C4-2B (cell line): ENCODE measurements at regions not wholly inside any gene's neighbourhood (a gene's known extent, or its start where the extent isn't known, plus 50 kb on each side); places are given as distances from the start of the nearest gene placed in this dataset.
"Not testable (repeated sequence)": the region's sequence is repeated elsewhere in the genome, so short reads cannot be mapped to it uniquely, and the experiment has no call there.

Experiments used
- ZFX ChIP-seq: fragments of 450-650 bp; IDR thresholded peaks from 2 replicates; pipeline ENCODE4 v1.6.1; 2017
- TF ChIP-seq, protein P1 (sequence below): fragments of 450-650 bp; conservative IDR thresholded peaks from 2 replicates; pipeline ENCODE4 v1.5.1; 2017; ENCODE audit warnings: mild to moderate bottlenecking

DNA sequence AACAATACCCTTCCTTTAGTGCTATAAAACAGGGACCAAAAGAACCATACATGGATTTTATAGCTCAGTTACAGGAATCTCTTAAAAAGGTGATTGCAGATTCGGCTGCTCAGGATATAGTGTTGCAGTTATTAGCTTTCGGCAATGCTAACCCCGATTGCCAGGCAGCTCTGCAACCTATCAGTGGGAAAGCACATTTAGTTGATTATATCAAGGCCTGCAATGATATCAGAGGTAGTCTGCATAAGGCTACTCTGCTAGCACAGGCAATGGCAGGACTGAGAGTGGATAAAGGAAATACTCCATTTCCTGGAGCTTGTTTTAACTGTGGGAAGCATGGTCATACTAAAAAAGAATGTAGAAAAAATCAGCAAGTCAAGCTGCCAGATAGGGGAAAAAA lies 327.7 kb downstream of the REEP3 start:
- TF ChIP-seq, protein P1, sequence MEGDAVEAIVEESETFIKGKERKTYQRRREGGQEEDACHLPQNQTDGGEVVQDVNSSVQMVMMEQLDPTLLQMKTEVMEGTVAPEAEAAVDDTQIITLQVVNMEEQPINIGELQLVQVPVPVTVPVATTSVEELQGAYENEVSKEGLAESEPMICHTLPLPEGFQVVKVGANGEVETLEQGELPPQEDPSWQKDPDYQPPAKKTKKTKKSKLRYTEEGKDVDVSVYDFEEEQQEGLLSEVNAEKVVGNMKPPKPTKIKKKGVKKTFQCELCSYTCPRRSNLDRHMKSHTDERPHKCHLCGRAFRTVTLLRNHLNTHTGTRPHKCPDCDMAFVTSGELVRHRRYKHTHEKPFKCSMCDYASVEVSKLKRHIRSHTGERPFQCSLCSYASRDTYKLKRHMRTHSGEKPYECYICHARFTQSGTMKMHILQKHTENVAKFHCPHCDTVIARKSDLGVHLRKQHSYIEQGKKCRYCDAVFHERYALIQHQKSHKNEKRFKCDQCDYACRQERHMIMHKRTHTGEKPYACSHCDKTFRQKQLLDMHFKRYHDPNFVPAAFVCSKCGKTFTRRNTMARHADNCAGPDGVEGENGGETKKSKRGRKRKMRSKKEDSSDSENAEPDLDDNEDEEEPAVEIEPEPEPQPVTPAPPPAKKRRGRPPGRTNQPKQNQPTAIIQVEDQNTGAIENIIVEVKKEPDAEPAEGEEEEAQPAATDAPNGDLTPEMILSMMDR, result not testable (repeated sequence)
- TF ChIP-seq ZFX, result not testable (repeated sequence)
